Loucy (cell line): ENCODE measurements at regions not wholly inside any gene's neighbourhood (a gene's known extent, or its start where the extent isn't known, plus 50 kb on each side); places are given as distances from the start of the nearest gene placed in this dataset.

Source experiments
- H2AFZ ChIP-seq: fragments of 200-600 bp; sonication (generic); 2 replicates; pipeline ENCODE4 v1.6.0; 2016; ENCODE audit warnings: antibody characterized with exemption, mild to moderate bottlenecking, low read length, moderate library complexity
- H3F3A ChIP-seq: fragments of 200-600 bp; 2 replicates; pipeline ENCODE4 v1.6.0; 2016; ENCODE audit warnings: antibody characterized with exemption, low read depth, mild to moderate bottlenecking
- H3K27me3 ChIP-seq: fragments of 200-600 bp; sonication (generic); 2 replicates; pipeline ENCODE4 v1.6.1; 2014; ENCODE audit warnings: low read length, mild to moderate bottlenecking; ENCODE audit not compliant: insufficient read depth, poor library complexity, severe bottlenecking
- H3K36me3 ChIP-seq: fragments of 200-600 bp; sonication (generic); 2 replicates; pipeline ENCODE4 v1.6.1; 2016; ENCODE audit warnings: low read length; ENCODE audit not compliant: insufficient read depth
- H3K4me1 ChIP-seq: fragments of 200-600 bp; sonication (generic); 2 replicates; pipeline ENCODE4 v1.5.1; 2014; ENCODE audit warnings: low read length, mild to moderate bottlenecking; ENCODE audit not compliant: insufficient read depth, poor library complexity, severe bottlenecking
- H3K4me2 ChIP-seq: fragments of 200-600 bp; sonication (generic); 2 replicates; pipeline ENCODE4 v1.6.0; 2014; ENCODE audit warnings: antibody characterized with exemption, low read length, low read depth, mild to moderate bottlenecking; ENCODE audit not compliant: poor library complexity, severe bottlenecking
- H3K4me3 ChIP-seq: fragments of 200-600 bp; sonication (generic); 2 replicates; pipeline ENCODE4 v1.5.1; 2014; ENCODE audit warnings: low read length, mild to moderate bottlenecking, mixed read lengths; ENCODE audit not compliant: poor library complexity, severe bottlenecking
- H3K79me2 ChIP-seq: fragments of 200-600 bp; sonication (generic); 2 replicates; pipeline ENCODE4 v1.6.1; 2014; ENCODE audit warnings: low read length; ENCODE audit not compliant: insufficient read depth
- H3K9ac ChIP-seq: fragments of 200-600 bp; sonication (generic); 2 replicates; pipeline ENCODE4 v1.6.0; 2014; ENCODE audit warnings: mild to moderate bottlenecking, low read depth, low read length, moderate library complexity; ENCODE audit not compliant: poor library complexity, severe bottlenecking
- H3K9me2 ChIP-seq: fragments of 200-600 bp; sonication (generic); replicated peaks from 2 replicates; pipeline ENCODE4 v1.6.1; 2016; ENCODE audit warnings: low read depth, low read length, mixed read lengths
- H3K9me3 ChIP-seq: fragments of 200-600 bp; sonication (generic); 2 replicates; pipeline ENCODE4 v1.6.1; 2014; ENCODE audit warnings: mild to moderate bottlenecking, antibody characterized with exemption, low read length, low read depth; ENCODE audit not compliant: insufficient read depth
- H4K20me1 ChIP-seq: fragments of 200-600 bp; sonication (generic); 2 replicates; pipeline ENCODE4 v1.6.0; 2014; ENCODE audit warnings: antibody characterized with exemption, low read length, mild to moderate bottlenecking; ENCODE audit not compliant: insufficient read depth, poor library complexity, severe bottlenecking
- EZH2phosphoT487 ChIP-seq: fragments of 200-600 bp; IDR thresholded peaks from 2 replicates; pipeline ENCODE4 v1.6.1; 2018; ENCODE audit warnings: antibody characterized with exemption, mild to moderate bottlenecking, moderate library complexity, borderline replicate concordance
- TF ChIP-seq, protein P1 (sequence below): fragments of 200-600 bp; sonication (generic); conservative IDR thresholded peaks from 2 replicates; pipeline ENCODE4 v1.5.1; 2014; ENCODE audit warnings: mild to moderate bottlenecking, antibody characterized with exemption, low read length

DNA sequence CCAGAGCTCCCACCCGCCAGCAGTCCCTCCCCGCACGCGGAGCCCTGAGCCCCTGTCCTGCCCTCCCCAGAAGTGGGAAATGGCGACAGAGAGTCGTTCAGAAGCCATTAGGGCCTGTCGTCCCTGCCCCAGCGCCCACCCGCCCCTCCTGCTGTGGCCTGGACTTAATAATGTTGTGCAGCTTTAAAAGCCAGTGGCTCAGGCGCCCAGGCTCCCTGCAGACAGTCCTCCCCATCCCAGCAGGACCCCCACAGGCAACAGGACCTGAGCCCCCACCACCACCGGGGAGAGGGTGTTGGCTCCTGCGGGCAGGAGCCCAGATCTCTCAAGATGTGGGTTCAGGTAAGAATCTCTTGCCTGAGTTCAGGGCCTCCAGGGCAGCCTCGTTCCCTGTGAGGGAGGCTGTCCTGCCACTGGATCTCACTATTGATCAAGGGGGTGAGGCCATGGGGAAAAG, 125.3 kb upstream of the RUNX3 start:
- H3K4me2 ChIP-seq, result no peak overlapping the region
- no peak overlapping the region for H3K9ac ChIP-seq

DNA sequence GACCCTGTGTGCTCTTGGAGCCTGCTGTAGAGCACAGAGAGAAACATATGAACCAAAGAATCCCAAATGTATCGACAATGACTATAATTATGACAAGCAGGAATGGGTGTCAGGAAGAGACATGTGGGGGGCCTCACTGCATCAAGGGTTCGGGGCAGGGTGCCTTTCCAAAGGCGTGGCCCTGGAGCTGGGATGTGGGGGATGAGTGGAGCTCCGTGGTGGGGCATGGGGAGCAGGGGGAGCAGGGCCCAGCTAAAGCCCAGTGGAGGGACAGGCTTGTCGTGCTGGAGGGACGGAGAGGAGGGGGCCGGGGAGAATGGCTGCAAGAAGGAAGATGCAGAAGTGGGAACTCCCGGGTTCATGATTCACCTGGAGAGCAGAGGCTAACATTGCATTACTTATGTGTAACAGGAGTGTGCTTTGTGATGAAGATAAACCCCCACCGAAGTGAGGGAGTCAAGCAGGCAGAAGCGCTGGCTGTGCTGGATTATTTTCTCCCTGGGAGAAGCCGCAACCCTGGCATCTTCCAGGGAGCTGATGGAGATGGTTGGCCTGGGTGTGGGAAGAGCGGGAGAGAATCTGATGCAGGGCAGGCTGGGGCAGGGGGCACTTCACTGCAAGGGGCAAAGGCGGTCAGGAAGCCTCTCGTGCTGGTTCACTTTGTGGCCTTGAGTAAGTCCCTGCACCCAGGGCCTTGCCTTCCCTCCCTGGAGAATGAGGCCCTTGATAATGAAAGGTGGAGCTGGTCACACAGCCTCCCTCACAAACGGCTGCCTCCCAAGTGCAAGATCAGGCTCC, 124.6 kb upstream of the RUNX3 start:
- Histone ChIP-seq H3F3A (no peaks in the 10 kb centered on the region), H3K9me3 (no peaks in the 10 kb centered on the region), H3K9me2 (no peaks in the 10 kb centered on the region), H3K9ac (no peak overlapping the region), H3K4me1 (peaks cover 10% of the 10 kb centered on the region), H3K36me3 (no peaks in the 10 kb centered on the region), H3K4me2 (no peak overlapping the region), H3K27me3 (no peaks in the 10 kb centered on the region), H2AFZ (no peak overlapping the region), H4K20me1 (no peaks in the 10 kb centered on the region), H3K79me2 (no peaks in the 10 kb centered on the region), H3K4me3 (no peak overlapping the region)
- TF ChIP-seq, protein P1, sequence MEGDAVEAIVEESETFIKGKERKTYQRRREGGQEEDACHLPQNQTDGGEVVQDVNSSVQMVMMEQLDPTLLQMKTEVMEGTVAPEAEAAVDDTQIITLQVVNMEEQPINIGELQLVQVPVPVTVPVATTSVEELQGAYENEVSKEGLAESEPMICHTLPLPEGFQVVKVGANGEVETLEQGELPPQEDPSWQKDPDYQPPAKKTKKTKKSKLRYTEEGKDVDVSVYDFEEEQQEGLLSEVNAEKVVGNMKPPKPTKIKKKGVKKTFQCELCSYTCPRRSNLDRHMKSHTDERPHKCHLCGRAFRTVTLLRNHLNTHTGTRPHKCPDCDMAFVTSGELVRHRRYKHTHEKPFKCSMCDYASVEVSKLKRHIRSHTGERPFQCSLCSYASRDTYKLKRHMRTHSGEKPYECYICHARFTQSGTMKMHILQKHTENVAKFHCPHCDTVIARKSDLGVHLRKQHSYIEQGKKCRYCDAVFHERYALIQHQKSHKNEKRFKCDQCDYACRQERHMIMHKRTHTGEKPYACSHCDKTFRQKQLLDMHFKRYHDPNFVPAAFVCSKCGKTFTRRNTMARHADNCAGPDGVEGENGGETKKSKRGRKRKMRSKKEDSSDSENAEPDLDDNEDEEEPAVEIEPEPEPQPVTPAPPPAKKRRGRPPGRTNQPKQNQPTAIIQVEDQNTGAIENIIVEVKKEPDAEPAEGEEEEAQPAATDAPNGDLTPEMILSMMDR, result no peak
- no peak for TF ChIP-seq EZH2phosphoT487

More for the DNA sequence above, 125.3 kb upstream of the RUNX3 start:
- Histone ChIP-seq H3K36me3 (no peaks in the 10 kb centered on the region), H3K9me3 (no peaks in the 10 kb centered on the region), H3K9me2 (no peaks in the 10 kb centered on the region), H4K20me1 (no peaks in the 10 kb centered on the region), H2AFZ (no peak overlapping the region), H3K4me1 (peaks cover 7% of the 10 kb centered on the region), H3F3A (no peaks in the 10 kb centered on the region), H3K79me2 (no peaks in the 10 kb centered on the region), H3K27me3 (no peaks in the 10 kb centered on the region), H3K4me3 (no peak overlapping the region)
- TF ChIP-seq, protein P1, result no peak
- TF ChIP-seq EZH2phosphoT487, result no peak

DNA sequence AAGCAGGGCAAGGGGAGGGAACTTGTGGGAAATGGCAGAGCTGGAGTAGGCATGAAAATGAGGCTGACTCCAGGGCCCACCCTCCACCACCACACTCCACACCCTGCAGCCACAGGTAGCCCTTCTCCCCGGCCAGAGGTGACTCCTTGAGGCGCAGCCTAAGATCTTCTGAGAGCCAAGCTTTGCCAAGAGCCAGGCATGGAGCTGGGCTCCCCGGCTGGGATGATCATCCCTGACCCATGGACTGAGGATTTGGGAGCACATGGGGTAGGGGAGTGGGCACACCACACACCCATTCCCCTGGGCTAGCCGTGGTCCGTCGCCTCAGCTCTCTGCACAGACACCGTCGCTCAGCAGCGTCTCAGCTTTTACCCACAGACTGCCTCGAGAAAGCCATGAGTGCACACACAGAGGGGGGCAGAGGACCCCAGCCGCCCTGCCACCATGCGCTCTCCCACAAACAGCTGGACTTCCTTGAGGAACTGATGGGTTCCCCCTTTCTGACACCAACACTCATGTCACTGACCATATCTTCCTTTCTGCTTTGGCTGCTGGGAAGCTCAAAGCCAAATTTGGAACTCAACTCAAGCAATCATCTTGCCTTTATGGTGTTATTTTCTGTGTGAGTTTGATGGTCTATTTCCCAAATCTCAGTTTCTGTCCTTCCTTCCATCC, 123.6 kb upstream of the RUNX3 start:
- H4K20me1 ChIP-seq, result no peaks in the 10 kb centered on the region
- no peaks in the 10 kb centered on the region for H3F3A ChIP-seq
- no peaks in the 10 kb centered on the region for H3K27me3 ChIP-seq
- H3K9me2 ChIP-seq, result no peaks in the 10 kb centered on the region
- no peak overlapping the region for H3K4me3 ChIP-seq
- H2AFZ ChIP-seq, result no peak overlapping the region
- no peaks in the 10 kb centered on the region for H3K79me2 ChIP-seq
- no peaks in the 10 kb centered on the region for H3K9me3 ChIP-seq
- TF ChIP-seq EZH2phosphoT487, result no peak
- TF ChIP-seq, protein P1, result no peak
- H3K9ac ChIP-seq, result no peak overlapping the region
- H3K4me1 ChIP-seq, result peaks cover 16% of the 10 kb centered on the region
- H3K36me3 ChIP-seq, result no peaks in the 10 kb centered on the region
- no peak overlapping the region for H3K4me2 ChIP-seq
